HG03280 (cell line): ENCODE measurements at regions not wholly inside any gene's neighbourhood (a gene's known extent, or its start where the extent isn't known, plus 50 kb on each side); places are given as distances from the start of the nearest gene placed in this dataset.

Experiments used
- ATAC-seq: cut with Tn5 transposase; IDR thresholded peaks from one replicate; pipeline ENCODE4 v1.9.1; 2021; ENCODE audit warnings: mild to moderate bottlenecking, moderate library complexity; ENCODE audit not compliant: unreplicated experiment

DNA sequence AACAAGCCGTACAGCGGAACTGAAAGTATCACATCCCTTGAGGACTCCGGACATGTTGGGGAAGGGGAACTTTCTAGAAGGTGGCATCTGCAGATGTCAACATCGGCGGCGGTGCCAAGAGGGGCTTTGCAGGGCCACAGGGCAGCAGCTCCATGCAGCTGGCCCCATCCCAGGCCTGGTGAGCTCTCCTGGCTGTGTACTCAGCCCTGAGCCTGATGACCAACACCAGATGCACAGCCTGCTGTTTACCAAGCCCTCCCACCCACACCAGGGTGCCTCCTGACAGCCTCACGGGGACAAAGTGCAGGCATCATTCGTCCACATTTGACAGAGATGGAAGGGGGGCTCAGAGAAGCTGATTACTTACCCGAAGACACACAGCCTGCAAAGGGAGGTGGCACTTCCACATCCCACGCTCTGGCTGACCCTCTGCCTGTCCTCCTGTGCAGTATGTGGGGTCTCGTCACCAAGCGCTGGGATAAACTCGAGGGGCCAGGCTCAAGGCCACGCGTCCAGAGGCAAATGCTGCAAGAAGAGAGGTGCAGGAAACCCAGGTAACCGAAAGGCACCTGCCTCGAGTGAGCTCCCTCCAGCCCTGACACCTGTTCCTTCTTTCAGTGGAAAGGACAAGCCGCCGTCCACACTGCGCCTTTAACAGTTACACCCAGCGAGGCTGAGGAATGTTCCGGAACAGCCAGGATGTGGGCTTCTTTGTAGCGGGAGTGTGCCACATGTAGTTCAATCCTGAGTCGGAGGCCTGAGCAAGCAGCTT is 69.0 kb upstream of the ASAP2 start:
- no peak for ATAC-seq

DNA sequence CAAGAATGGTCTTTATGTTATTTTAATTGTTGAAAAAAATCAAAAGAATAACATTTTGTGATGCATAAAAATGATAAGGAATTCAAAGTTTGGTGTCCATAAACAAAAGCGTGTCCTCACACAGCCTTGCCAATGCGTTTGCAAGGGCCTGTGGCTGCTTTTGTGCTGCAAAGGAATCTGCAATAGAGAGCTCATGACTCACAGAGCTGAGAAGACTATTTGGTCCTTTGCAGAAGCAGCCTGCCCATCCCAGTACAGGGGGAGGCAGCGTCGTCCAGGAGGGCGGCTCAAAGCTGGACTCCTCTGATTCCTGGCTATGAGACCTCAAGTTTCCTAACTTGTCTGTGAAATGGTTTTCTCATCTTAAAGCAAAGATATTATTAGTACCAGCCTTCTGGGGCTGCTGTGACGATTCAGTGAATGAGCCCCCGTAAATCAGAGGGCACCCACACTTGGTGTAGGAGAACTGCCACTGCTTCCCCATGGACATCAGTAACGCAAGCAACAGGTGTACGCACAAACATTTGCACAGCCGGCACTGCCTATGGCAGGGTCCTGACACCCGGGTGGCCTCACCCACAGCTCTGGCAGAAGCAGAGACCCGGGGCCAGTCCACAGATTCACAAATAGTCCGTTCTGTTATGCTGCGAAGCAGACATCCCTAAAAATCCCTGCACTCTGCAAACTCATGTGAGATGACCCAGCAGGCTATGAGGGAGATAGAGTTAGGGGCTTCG is 70.6 kb upstream of the ASAP2 start:
- no peak for ATAC-seq

DNA sequence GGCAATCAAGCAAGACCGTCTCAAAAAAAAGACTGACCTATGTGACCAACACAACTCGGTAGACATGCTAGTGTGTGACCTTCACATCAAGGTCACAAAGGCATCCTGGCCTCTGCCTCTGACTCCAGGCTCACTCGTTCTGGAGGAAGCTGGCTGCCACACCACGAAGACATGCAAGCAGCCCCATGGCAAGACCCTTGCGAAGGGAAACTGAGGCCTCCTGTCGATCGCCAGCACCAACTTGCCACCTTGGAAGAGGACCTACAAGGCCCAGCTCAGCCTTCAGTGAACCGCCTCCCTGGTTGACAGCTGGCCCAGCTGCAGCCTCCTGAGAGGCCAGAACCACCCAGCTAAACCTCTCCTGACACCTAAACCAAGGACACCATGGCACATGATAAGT is 79.3 kb upstream of the ASAP2 start:
- no peak for ATAC-seq

DNA sequence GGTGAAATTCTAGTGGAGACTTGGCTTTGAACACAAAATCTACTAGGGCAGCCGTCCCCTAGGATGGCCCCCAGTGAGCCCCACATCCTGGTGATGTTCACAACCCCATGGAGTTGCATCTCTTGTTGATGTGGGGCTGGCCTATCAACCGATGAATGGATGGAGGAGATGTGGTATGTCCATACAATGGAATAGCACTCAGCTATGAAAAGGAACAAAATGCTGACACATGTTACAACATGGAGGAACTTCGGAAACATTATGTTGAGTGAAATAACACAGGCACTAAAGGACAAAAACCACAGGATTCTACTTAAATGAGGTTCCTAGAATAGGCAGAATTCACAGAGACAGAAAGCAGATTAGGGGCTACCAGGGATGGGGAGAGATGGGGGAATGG is 80.1 kb upstream of the ASAP2 start:
- no peak for ATAC-seq

DNA sequence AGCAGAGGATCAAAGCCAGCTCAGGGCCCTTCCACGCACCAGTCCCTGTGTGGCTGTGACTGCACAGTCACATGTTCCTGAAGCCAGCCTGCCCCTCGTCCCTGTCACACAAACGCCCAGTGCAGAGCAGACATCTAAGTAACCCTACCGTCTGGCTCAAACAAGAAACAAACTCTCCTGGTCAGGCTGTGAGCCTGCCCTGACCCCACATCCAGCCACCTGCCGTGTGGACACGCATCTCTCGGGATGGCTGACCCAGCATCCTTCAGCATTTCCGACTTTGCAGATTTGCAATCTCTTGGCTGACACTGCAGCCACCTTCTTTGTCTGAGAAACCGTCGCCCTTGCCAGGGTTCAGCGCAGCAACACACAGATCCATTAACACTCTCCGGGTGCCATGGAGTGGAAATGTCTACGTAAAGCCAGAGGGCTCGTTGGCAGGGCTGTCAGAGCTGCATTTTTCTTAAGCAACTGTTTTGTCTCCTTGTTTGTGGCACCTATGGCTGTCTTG is 82.3 kb upstream of the ASAP2 start:
- no peak for ATAC-seq

DNA sequence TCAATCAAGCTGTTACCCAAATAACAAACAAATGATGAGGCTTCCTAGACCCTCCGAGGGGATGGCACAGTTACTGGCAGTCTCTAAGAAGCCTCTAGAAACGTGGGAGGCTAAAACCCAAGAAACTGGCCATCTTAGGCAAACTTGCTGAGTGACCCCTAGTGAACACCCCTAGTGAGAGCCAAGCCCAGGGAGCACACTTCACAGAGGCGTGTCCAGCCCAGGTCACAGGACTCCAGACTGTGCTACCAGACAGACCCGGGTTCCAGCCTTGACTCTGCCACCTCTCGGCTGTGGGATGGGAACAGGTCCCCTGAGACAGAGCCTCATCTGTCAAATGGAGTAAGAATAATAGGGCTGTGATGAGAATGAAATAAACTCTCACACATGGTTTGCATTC is 83.5 kb upstream of the ASAP2 start:
- no peak for ATAC-seq

DNA sequence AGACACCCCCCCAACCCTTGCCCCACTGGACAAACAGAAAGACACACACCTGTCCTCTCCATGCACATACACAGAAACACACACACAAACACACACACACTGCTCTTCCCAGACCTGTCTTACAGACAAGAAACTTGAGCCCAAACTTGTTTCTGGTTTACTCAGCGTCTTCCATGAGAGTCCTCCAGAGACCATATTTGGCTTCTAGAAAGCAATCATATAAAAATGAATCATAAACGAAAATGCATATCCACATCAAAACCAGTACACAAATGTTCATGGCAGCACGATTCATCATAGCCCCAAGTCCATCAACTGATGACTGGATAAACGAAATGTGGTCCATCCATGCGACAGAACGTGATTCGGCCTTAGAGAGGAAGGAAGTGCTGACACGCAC is 84.2 kb upstream of the ASAP2 start:
- no peak for ATAC-seq

DNA sequence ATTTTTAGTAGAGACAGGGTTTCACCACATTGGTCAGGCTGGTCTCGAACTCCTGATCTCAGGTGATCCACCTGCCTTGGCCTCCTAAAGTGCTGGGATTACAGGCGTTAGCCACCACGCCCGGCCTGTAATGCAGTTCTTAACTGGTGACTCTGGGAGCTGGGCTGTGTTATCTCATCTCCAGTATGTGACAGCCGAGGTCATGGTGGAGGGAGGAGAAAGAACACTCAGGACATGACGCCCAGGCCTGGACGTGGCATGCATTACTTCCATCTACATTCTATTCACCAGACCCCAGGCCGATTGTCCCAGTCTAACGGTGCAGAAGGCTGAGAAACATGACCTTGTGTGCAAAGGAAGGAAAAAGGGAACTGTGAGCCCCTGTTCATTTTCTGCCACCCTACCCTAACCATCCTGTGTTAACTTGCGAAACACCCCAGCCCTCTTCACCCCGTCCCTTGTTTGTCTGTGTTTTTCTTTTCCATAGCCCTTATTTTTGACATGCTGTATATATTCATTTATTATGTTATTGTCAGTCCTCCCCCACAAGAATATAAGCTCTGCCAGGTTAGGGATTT is 88.1 kb upstream of the ASAP2 start:
- no peak for ATAC-seq

DNA sequence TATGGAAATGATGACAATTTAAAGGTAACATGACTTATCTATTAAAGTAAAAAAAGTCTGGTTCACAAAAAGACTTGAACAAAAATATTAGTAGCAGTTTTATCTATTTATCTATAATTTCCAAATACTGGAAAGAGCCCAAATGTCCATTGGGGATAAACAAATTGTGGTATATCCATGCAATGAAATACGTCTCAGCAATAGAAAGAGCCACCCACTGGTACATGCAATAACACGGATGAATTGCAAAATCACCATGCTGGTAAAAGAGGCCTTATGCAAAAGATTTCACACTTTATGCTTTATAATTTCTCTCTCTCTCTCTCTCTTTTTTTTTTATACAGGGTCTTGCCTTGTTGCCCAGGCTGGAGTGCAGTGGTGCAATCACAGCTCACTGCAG is 91.4 kb upstream of the ASAP2 start:
- no peak for ATAC-seq

DNA sequence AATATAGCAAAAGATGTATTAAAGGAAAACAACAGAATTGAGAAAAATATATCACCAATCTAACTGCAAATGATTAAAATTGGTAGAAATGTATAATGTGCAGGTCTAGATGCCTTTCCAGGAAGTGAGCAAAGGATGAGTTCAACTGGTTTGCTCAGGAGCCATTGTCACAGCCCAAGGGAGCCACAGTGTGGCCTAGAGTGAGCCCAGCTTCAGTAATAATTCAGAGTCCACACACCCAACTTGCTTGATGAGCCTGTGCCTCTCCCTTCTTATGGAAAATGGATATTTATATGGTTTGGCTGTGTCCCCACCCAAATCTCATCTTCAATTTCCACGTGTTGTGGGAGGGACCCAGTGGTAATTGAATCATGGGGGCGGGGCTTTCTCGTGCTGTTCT is 92.2 kb upstream of the ASAP2 start:
- no peak for ATAC-seq

DNA sequence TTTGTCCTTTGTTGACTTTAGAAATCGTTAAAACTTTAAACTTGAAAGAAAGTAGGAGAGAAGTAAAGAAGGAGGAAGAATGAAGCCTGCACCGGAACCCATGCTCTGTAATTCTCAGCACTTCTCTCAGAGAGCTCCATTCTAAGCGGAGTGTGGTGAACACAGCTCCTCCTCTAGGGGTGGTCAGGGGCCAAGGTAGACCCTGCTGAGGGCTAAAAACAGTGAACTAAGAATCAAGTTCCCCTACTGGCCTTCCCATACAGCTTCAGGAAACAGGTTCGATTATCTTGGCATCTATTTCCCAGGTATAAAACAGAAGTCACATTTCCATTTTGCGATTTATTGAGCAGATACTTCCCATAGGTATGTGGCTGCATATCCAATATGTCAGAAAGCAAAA is 92.7 kb upstream of the ASAP2 start:
- no peak for ATAC-seq

DNA sequence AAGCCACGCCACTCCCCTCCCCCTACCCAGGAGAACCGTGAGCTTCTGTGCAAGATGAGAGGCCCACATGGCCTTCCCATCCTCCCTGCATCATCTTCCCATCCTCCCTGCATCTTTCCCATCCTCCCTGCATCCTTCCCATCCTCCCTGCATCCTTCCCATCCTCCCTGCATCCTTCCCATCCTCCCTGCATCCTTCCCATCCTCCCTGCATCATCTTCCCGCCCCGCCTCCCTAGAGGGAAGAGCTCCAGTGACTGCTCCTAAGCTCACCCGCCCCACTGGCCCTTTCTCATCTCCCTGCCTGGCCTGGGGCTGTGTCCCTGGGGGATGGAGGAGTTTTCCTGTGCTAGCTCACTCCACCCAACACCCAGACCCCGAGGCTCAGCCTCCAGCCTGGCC is 93.3 kb upstream of the ASAP2 start:
- no peak for ATAC-seq

DNA sequence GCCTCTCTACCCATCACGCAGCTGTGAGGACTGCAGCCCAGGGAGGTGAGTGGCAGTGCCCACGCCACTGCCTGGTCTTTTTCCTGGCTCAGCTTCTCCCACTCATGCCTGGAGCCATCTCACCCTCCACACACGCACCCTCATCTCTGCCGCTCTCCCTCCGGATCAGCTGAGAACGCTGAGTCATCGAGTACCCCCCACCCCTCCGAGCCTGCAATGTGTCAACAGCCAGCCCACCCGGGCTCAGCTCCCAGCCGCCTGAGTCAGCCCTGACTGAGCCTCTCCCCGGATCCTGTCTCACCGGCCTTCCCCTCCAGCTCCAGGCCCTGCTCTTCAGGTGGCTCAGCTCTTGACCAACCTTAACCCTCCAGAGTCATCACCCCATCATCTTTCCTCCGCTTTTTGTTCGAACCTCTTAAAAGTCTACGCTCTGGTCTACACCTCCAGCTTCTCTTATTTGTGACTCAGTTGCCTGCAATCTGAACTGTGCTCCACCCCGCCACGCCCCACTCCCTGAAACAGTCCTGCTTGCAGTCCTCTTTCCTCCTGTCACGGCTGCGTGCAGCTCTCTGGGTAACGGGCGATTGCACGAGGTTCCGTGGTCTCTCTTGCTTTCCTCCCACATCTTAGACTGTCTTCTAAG is 94.4 kb upstream of the ASAP2 start:
- no peak for ATAC-seq

DNA sequence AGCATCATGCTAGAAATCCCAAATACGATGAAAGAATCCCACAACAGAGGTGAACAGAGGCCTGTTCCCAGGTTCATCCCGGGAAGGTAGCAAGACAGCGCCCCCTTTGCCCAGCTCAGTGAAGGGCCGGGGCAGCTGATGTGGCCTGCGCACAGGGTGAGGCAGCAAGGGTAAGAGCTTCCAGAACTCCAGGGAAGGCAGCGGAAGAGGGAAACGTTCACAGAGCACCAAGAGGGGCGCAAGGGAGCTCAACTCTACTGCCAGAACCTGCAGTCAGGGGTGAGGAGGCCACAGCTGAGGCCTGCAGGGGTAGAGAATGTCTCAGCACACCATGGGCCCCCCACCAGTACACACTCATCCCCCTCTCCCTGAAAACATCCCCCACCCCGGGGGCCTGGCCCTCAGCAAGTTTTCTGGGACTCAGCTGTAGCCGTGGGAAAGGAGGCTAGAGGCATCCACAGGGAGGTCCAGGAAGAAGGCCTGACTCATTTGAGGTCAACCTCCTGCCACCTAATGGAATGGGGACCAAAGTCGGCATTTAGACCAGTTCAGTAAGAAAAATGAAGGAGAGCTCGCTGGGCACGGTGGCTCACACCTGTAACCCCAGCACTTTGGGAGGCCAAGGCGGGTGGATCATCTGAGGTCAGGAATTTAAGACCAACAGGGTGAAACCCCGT is 95.6 kb upstream of the ASAP2 start:
- ATAC-seq, result no peak

DNA sequence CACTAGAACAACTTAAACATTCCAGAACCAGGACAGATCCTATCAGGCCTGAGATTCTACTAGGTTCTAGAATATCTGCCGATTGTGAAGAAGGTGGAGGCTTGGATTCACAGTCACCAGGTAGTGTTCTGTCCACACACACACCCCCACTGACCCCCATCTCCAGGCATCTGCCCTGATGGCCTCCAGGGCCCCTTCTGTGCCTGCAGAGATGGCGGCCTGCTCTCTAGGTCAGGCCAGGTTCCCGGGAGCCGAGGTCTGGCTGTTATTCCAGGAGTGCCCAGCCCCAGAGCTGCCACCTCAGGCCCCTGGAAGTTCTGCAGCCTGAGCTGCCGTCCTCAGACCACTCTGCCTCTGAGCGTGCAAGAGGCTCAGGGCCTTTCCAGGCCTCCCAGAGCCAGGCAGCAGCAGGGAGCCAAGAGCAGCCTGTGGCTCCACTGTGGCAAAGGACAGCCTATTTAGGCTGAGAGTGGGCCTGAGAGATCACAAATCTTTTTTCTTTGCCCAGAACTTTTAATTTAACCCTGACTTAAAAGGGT is 96.2 kb upstream of the ASAP2 start:
- ATAC-seq, result no peak

DNA sequence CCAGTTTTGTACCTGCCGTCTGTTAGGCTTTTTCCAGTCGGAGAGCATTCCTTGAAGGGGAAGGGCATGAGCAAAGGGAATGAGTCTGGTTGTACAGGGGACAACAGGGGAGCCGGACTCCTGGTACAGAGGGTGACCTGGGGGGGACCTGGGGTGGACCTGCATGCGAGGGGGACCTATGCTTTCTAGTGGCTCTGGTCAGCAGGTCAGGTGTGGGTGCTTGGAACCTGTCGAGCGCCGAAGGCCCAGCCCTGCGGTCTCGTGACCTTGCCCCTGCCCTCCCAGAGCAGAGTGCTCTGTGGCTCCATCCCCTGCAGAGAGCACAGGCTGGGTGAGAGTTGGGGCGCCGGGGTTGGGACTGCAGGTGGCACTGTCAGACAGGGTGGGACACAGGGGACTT is 96.7 kb upstream of the ASAP2 start:
- no peak for ATAC-seq

DNA sequence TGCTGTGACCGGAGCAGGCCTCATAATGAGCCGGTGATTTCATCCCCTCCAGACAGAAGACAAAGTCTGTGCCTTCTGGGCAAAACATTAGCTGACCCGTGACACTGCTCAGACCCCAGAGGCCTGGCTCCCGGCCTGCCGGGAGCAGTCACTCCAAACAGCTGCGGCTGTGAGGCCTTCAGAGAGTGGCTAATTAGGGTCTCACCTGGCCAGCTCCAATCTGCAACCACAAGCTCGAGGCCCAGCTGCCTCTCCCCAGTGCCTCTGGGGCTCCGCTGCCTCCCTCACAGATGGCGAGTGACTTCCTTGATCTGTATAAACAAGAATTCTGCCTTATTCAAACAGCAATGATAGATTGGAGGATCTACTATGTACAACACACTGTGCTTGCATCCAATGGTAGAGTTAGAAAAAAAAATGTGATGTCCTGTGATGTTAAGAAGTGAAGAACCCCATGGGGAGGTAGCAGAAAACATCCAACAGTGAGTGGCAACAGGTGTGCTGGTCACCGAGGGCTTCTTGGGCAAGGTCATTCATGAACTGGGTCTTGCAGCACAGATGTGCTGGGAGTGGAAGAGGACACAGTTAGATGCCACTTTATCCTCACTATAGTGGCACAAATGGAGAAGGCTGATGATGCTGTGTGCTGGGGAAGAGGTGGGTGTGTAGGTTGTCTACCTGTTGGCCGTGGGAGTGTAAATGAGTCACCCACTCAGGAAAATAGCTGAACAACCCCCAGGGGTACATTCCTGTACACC is 98.2 kb upstream of the ASAP2 start:
- no peak for ATAC-seq

DNA sequence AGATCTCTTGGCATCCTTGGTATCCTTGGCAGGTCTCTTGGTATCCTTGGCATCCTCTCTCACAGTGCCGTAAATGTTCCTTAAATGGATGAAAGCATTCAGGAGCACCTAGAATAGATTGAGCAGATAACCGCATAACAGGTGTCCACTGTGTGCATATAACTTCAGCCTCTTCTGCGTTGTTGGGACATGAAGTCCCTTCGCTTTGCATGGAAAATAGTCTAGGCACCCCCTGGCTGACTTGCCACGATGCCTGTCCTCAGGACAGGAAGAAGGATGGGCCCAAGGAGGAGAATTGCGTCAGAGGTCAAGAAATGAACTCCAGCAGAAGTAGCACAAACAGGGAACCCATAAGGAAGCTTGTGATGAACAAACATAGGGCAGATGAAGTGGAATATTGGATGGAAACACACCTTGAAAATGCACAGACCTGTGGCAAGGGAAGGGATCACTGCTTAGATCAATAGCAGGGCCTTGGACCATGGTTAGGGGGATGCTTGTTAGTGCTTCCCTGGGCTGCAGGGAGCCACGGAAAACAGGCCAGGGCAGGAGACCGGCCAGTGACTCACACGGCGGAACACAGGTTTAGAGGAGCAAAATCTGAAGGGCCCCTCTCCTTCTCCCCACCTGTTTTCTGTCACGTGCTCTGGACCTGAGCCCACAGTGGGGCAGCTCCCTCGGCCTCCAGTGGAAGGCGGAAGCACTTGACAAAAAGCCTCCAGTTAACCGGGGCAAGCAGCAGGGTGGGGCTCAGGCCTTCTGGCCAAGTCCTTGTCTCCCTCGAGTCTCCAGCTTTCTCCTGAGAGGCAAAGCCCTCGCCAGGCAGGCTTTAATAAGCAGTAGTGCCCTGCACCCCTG is 99.2 kb upstream of the ASAP2 start:
- ATAC-seq, result no peak
